Vagina (tissue), 2 donors: ENCODE measurements at regions not wholly inside any gene's neighbourhood (a gene's known extent, or its start where the extent isn't known, plus 50 kb on each side); places are given as distances from the start of the nearest gene placed in this dataset.

Experiments used
- DNase-seq, 2 donors: peaks; one replicate each; pipeline ENCODE4 v3.0.0-alpha.2; 2017; ENCODE audit errors: extremely low spot score in 2 of 2
- H3K27ac ChIP-seq: fragments of 200-600 bp; sonication (generic); one replicate; pipeline ENCODE4 v1.5.1; 2019
- H3K27me3 ChIP-seq: fragments of 200-600 bp; sonication (generic); one replicate; pipeline ENCODE4 v1.5.1; 2019
- H3K36me3 ChIP-seq, 2 donors: fragments of 200-600 bp; sonication (generic); one replicate each; pipeline ENCODE4 v1.5.1; 2017 to 2019
- H3K4me1 ChIP-seq: fragments of 200-600 bp; sonication (generic); one replicate; pipeline ENCODE4 v1.5.1; 2019
- H3K4me3 ChIP-seq, 2 donors: fragments of 200-600 bp; sonication (generic); 1 replicate in 1 of 2; 2 replicates in 1 of 2; pipeline ENCODE4 v1.5.1; 2016 to 2019
- H3K9me3 ChIP-seq: fragments of 200-600 bp; sonication (generic); one replicate; pipeline ENCODE4 v1.5.1; 2019
- CTCF ChIP-seq, 3 experiments: fragments of 450-650 bp in 2 of 3; fragments of 200-600 bp in 1 of 3; sonication (generic) in 1 of 3; IDR thresholded peaks; one replicate each; pipeline ENCODE4 v1.5.1; 2017 to 2019; ENCODE audit warnings: antibody characterized with exemption in 3 of 3, mild to moderate bottlenecking in 2 of 3, moderate library complexity in 2 of 3
- POLR2A ChIP-seq, 2 donors: fragments of 450-650 bp; IDR thresholded peaks; one replicate each; pipeline ENCODE4 v1.6.1; 2017; ENCODE audit warnings: antibody characterized with exemption in 2 of 2, mild to moderate bottlenecking in 2 of 2, moderate library complexity in 2 of 2
- POLR2AphosphoS5 ChIP-seq, 2 donors: sonication (generic); formaldehyde crosslinking; IDR thresholded peaks; one replicate each; pipeline ENCODE4 v1.9.0; 2017; ENCODE audit warnings: antibody characterized with exemption in 2 of 2, mild to moderate bottlenecking in 2 of 2, low read depth in 1 of 2; ENCODE audit not compliant: insufficient read depth in 1 of 2
- intact Hi-C: fragments of 100-400 bp; cut with DNase I; formaldehyde crosslinking; loops from one replicate; pipeline ENCODE4 v1.15.1; 2023

GRCh38 chr18:41338341-41338740 lies 616.7 kb upstream of the PIK3C3 start:
- H3K36me3 ChIP-seq, result no peaks in the 10 kb centered on the region
- no peaks in the 10 kb centered on the region for H3K9me3 ChIP-seq
- H3K27ac ChIP-seq, result no peak overlapping the region
- no peak overlapping the region for H3K4me3 ChIP-seq
- TF ChIP-seq POLR2A (IDR thresholded peaks at IDR 0.05) (no peak), POLR2AphosphoS5 (IDR thresholded peaks at IDR 0.05; ENCODE audit: insufficient read depth in 1 of 2, low read depth in 1 of 2) (no peak), CTCF (IDR thresholded peaks at IDR 0.05) (no peak)
- H3K27me3 ChIP-seq, result no peaks in the 10 kb centered on the region
- DNase-seq, result no peak
- no peaks in the 10 kb centered on the region for H3K4me1 ChIP-seq
- intact Hi-C loops, result no loop called here

- Histone ChIP-seq H3K4me1 (no peaks in the 10 kb centered on the region), H3K4me3 (no peak overlapping the region), H3K36me3 (no peaks in the 10 kb centered on the region), H3K9me3 (no peaks in the 10 kb centered on the region), H3K27me3 (no peaks in the 10 kb centered on the region), H3K27ac (no peak overlapping the region)
- no peak for DNase-seq
- intact Hi-C loops, result no loop called here
- TF ChIP-seq CTCF (IDR thresholded peaks at IDR 0.05) (no peak), POLR2A (IDR thresholded peaks at IDR 0.05) (no peak), POLR2AphosphoS5 (IDR thresholded peaks at IDR 0.05; ENCODE audit: insufficient read depth in 1 of 2, low read depth in 1 of 2) (no peak)
Observed at GRCh38 chr18:41331661-41332060, 623.4 kb upstream of the PIK3C3 start.

- H3K27ac ChIP-seq, result no peak overlapping the region
- TF ChIP-seq POLR2A (IDR thresholded peaks at IDR 0.05) (no peak), POLR2AphosphoS5 (IDR thresholded peaks at IDR 0.05; ENCODE audit: insufficient read depth in 1 of 2, low read depth in 1 of 2) (no peak), CTCF (IDR thresholded peaks at IDR 0.05) (no peak)
- H3K4me1 ChIP-seq, result no peaks in the 10 kb centered on the region
- no peaks in the 10 kb centered on the region for H3K9me3 ChIP-seq
- H3K27me3 ChIP-seq, result no peaks in the 10 kb centered on the region
- DNase-seq, result no peak
- no peaks in the 10 kb centered on the region for H3K36me3 ChIP-seq
- intact Hi-C loops, result no loop called here
- H3K4me3 ChIP-seq, result no peak overlapping the region
Observed at GRCh38 chr18:41326311-41326710, 628.7 kb upstream of the PIK3C3 start.

- no peak overlapping the region for H3K27ac ChIP-seq
- H3K4me3 ChIP-seq, result no peak overlapping the region
- TF ChIP-seq CTCF (IDR thresholded peaks at IDR 0.05) (no peak), POLR2AphosphoS5 (IDR thresholded peaks at IDR 0.05; ENCODE audit: insufficient read depth in 1 of 2, low read depth in 1 of 2) (no peak), POLR2A (IDR thresholded peaks at IDR 0.05) (no peak)
- H3K4me1 ChIP-seq, result no peaks in the 10 kb centered on the region
- no peak for DNase-seq
- intact Hi-C loops, result no loop called here
- H3K9me3 ChIP-seq, result no peaks in the 10 kb centered on the region
- H3K36me3 ChIP-seq, result no peaks in the 10 kb centered on the region
- no peaks in the 10 kb centered on the region for H3K27me3 ChIP-seq
Observed at GRCh38 chr18:41324934-41325333, 630.1 kb upstream of the PIK3C3 start.

- intact Hi-C loops, result no loop called here
- Histone ChIP-seq H3K27ac (no peak overlapping the region), H3K4me1 (no peaks in the 10 kb centered on the region), H3K9me3 (no peaks in the 10 kb centered on the region), H3K4me3 (no peak overlapping the region), H3K27me3 (no peaks in the 10 kb centered on the region), H3K36me3 (no peaks in the 10 kb centered on the region)
- TF ChIP-seq POLR2A (IDR thresholded peaks at IDR 0.05), result no peak
- no peak for TF ChIP-seq CTCF (IDR thresholded peaks at IDR 0.05)
- no peak for TF ChIP-seq POLR2AphosphoS5 (IDR thresholded peaks at IDR 0.05; ENCODE audit: insufficient read depth in 1 of 2, low read depth in 1 of 2)
- DNase-seq, result no peak
Observed at GRCh38 chr18:41324020-41324791, 630.8 kb upstream of the PIK3C3 start.
